HG03520 (cell line): ENCODE measurements at regions not wholly inside any gene's neighbourhood (a gene's known extent, or its start where the extent isn't known, plus 50 kb on each side); places are given as distances from the start of the nearest gene placed in this dataset.
"Not testable (repeated sequence)": the region's sequence is repeated elsewhere in the genome, so short reads cannot be mapped to it uniquely, and the experiment has no call there.

Source experiments
- ATAC-seq: cut with Tn5 transposase; IDR thresholded peaks from one replicate; pipeline ENCODE4 v1.9.1; 2021; ENCODE audit warnings: mild to moderate bottlenecking, moderate library complexity; ENCODE audit not compliant: unreplicated experiment

GRCh38 chr5:135145985-135146384 lies 112.0 kb upstream of the PITX1 start:
- no peak for ATAC-seq

- ATAC-seq, result not testable (repeated sequence)
Measured at GRCh38 chr5:135143682-135144081, 109.7 kb upstream of the PITX1 start.

GRCh38 chr5:135141303-135142268 lies 107.6 kb upstream of the PITX1 start:
- ATAC-seq, result no peak

GRCh38 chr5:135140446-135141204 lies 106.6 kb upstream of the PITX1 start:
- no peak for ATAC-seq

- no peak for ATAC-seq
Measured at GRCh38 chr5:135139381-135140134, 105.5 kb upstream of the PITX1 start.

- ATAC-seq, result no peak
Measured at GRCh38 chr5:135138116-135138850, 104.3 kb upstream of the PITX1 start.

GRCh38 chr5:135137146-135137915 lies 103.3 kb upstream of the PITX1 start:
- no peak for ATAC-seq

- no peak for ATAC-seq
Measured at GRCh38 chr5:135136546-135136945, 102.5 kb upstream of the PITX1 start.

GRCh38 chr5:135135530-135136226 lies 101.7 kb upstream of the PITX1 start:
- ATAC-seq, result no peak

GRCh38 chr5:135134691-135135381 lies 100.8 kb upstream of the PITX1 start:
- ATAC-seq, result no peak

- no peak for ATAC-seq
Measured at GRCh38 chr5:135133698-135134515, 99.9 kb upstream of the PITX1 start.

- ATAC-seq, result no peak
Measured at GRCh38 chr5:135133181-135133580, 99.2 kb upstream of the PITX1 start.

- ATAC-seq, result no peak
Measured at GRCh38 chr5:135131801-135132680, 98.0 kb upstream of the PITX1 start.

GRCh38 chr5:135130261-135131215 lies 96.5 kb upstream of the PITX1 start:
- no peak for ATAC-seq

- ATAC-seq, result no peak
Measured at GRCh38 chr5:135129307-135129706, 95.3 kb upstream of the PITX1 start.

GRCh38 chr5:135128361-135128760 lies 94.3 kb upstream of the PITX1 start:
- no peak for ATAC-seq
